NCI-H187 (cell line): ENCODE measurements at regions not wholly inside any gene's neighbourhood (a gene's known extent, or its start where the extent isn't known, plus 50 kb on each side); places are given as distances from the start of the nearest gene placed in this dataset.

Experiments
- DNase-seq, 2 experiments: peaks; one replicate each; lab custom pipeline; 2025; lab: John Stamatoyannopoulos, UW

GRCh38 chr6:4560221-4561077 lies 215.8 kb upstream of the CDYL start:
- no peak for DNase-seq

GRCh38 chr6:4559281-4559875 lies 216.8 kb upstream of the CDYL start:
- DNase-seq, result no peak

GRCh38 chr6:4554645-4555044 lies 221.6 kb upstream of the CDYL start:
- no peak for DNase-seq

DNA sequence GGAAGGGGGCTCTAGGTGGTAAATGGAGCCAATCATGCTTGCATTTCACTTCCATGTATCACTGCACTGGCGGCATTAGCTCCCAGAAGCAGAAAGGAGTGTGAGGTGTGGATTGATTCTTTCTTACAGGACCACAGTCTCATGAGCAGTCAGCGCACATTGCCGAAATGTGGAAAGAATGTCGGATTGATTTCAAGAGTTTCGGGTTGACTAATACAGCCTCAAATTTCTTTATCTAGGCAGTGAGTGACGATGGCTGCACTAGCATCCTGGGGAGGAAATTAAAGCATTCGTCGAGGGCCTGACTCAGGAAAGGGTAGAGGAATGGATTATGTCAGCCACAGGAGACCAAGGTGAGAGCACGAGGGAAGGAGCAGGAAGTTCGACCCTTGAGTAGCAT lies 222.8 kb upstream of the CDYL start:
- no peak for DNase-seq

DNA sequence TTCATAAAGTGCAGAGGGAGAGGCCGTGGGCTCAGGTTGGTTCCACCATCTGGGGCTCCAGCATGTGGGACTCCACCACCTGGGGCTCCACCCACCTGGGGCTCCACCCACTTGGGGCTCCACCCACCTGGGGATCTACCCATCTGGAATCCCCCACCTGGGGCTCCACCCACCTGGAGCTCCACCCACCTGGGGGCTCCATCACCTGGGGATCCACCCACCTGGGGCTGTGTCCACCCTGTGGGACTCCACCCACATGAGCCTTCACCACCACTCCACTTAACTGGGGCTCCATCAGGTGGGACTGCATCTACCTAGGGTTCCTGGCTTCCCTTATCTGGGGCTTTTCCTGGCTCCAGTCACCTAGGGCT lies 226.0 kb upstream of the CDYL start:
- DNase-seq, result no peak

GRCh38 chr6:4549556-4550226 lies 226.5 kb upstream of the CDYL start:
- DNase-seq, result no peak

GRCh38 chr6:4545893-4546292 lies 230.3 kb upstream of the CDYL start:
- DNase-seq, result no peak

GRCh38 chr6:4543596-4543995 lies 232.6 kb upstream of the CDYL start:
- no peak for DNase-seq

- DNase-seq, result no peak
These were observed 242.6 kb upstream of the CDYL start for GRCh38 chr6:4533576-4533975.

GRCh38 chr6:4531406-4531805 lies 244.8 kb upstream of the CDYL start:
- no peak for DNase-seq

- no peak for DNase-seq
These were observed 253.8 kb upstream of the CDYL start for GRCh38 chr6:4522453-4522852.

DNA sequence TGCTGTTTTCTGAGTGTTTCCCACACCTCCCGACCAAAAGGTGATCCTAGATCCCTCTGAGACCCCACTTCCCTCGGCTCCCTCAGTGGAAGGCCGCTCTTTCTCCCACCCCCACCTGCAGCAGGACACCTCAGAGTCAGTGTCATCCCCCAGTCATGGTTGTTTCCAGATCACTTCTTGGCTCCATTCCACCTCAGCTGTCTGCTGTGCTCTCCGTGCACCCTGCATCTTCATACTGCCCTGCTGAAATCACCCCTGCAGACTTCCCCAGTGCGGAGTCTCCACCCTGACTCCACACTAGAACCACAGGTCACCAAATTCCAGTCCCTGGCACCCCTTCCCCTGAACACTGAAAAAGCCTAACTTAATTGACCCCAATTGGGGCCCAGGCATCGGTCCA lies 255.1 kb upstream of the CDYL start:
- DNase-seq, result no peak

DNA sequence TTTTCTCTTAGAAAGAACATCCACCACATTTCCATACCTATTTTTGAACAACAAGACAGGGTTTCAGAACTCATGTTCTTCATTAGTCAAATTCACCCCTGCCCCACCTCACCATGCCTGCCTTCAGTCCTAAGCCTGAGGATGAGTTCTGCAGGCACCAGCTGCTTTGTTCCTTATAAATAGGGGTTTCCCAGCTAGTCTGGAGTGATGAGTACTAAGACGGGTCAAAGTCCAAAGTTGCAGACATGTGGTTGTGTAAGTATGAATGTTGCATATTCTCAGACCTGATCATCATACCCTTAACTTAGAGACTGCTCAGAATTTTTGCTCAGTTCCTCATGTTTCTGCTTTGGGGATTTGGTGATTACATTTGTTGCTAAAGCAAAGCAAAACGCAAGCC lies 257.7 kb upstream of the CDYL start:
- no peak for DNase-seq

DNA sequence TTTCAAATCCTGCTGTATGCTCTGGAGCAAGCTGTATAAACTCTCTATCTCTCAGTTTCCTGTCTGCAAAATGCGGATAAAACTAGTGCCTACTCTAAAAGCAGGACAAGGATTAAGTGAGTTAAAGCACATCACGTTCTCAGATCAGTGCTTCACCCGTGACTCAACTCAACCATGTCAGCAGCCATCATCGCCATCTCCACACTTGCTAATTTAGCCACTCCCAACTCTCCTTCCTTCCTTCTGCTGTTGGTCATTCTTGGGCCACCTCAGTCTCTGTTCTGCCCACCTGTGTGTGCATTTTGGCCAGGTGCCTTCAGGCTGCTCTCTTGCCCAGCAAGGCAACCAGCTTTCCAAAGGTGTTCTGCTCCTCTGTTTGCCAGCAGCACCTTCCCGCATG lies 260.0 kb upstream of the CDYL start:
- DNase-seq, result no peak

- DNase-seq, result no peak
These were observed 262.6 kb upstream of the CDYL start for GRCh38 chr6:4513561-4513960.

- DNase-seq, result no peak
These were observed 264.1 kb upstream of the CDYL start for GRCh38 chr6:4512051-4512471.

GRCh38 chr6:4511641-4512020 lies 264.6 kb upstream of the CDYL start:
- no peak for DNase-seq

- no peak for DNase-seq
These were observed 265.1 kb upstream of the CDYL start for GRCh38 chr6:4510906-4511640.

GRCh38 chr6:4510317-4510716 lies 265.9 kb upstream of the CDYL start:
- no peak for DNase-seq

DNA sequence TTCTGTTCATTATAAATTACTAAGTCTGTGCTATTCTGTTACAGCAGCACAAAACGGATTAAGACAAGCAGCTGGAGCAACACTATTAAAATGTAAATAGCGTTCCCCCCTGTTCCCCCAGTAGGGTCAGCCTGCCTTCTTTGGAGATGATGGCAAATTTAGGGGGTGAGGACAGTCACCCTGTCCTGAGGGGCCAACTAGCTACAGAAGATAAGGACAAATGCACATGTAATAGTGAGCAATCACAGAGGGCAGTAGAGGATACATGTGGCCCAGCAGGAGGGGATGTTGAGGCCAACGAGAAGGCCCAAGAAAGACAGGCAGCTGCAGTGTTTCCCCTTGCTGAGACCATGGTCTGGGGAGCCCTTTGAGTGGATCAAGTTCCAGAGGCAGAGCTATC lies 266.7 kb upstream of the CDYL start:
- DNase-seq, result no peak

GRCh38 chr6:4506792-4507191 lies 269.4 kb upstream of the CDYL start:
- DNase-seq, result no peak

- no peak for DNase-seq
These were observed 270.0 kb upstream of the CDYL start for GRCh38 chr6:4506223-4506622.

DNA sequence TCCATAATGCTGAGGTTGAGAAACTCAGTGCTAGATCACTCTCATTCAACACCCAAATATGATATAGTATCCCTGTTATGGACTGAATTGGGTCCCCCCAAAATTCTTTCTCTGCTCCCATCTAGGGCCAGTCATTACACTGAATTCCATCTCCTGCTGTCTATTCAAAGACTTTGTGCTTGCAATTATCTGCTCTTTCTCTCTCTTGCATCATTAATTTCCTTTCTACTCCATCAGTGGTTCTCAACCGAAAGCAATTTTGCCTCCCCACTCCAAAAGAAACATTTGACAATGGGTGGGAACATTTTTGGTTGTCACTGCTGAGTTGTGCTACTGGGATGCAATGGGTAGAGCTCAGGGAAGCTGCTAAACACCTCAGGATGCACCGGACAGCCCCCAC lies 271.5 kb upstream of the CDYL start:
- no peak for DNase-seq
